HEK293 (cell line): ENCODE measurements at regions not wholly inside any gene's neighbourhood (a gene's known extent, or its start where the extent isn't known, plus 50 kb on each side); places are given as distances from the start of the nearest gene placed in this dataset.

Source experiments
- CTCF ChIP-seq: fragments of 450-650 bp; formaldehyde crosslinking; IDR thresholded peaks from 2 replicates; pipeline ENCODE4 v1.5.1; 2016; ENCODE audit warnings: missing biosample characterization, missing genetic modification characterization
- ELK4 ChIP-seq: IDR thresholded peaks from 2 replicates; pipeline ENCODE4 v1.6.1; 2011; ENCODE audit warnings: mild to moderate bottlenecking, low read depth, low read length, borderline replicate concordance
- KLF8 ChIP-seq: fragments of 450-650 bp; formaldehyde crosslinking; IDR thresholded peaks from 2 replicates; pipeline ENCODE4 v1.5.1; 2016; ENCODE audit warnings: missing biosample characterization, missing genetic modification characterization
- PATZ1 ChIP-seq: fragments of 450-650 bp; formaldehyde crosslinking; IDR thresholded peaks from 2 replicates; pipeline ENCODE4 v1.5.1; 2016; ENCODE audit warnings: missing biosample characterization, missing genetic modification characterization
- YY1 ChIP-seq: fragments of 450-650 bp; formaldehyde crosslinking; IDR thresholded peaks from 2 replicates; pipeline ENCODE4 v1.5.1; 2018; ENCODE audit warnings: missing biosample characterization, missing genetic modification characterization
- ZBTB1 ChIP-seq: fragments of 450-650 bp; formaldehyde crosslinking; IDR thresholded peaks from 2 replicates; pipeline ENCODE4 v1.5.1; 2016; ENCODE audit warnings: missing biosample characterization, missing genetic modification characterization
- ZBTB26 ChIP-seq: fragments of 450-650 bp; formaldehyde crosslinking; optimal IDR thresholded peaks from 2 replicates; pipeline ENCODE3; 2016; ENCODE audit warnings: missing biosample characterization, mild to moderate bottlenecking, missing genetic modification characterization
- ZNF837 ChIP-seq: fragments of 450-650 bp; formaldehyde crosslinking; IDR thresholded peaks from 2 replicates; pipeline ENCODE4 v1.5.1; 2016; ENCODE audit warnings: missing biosample characterization, missing genetic modification characterization
- ZSCAN16 ChIP-seq: fragments of 450-650 bp; formaldehyde crosslinking; IDR thresholded peaks from 2 replicates; pipeline ENCODE4 v1.5.1; 2016; ENCODE audit warnings: missing biosample characterization, missing genetic modification characterization

DNA sequence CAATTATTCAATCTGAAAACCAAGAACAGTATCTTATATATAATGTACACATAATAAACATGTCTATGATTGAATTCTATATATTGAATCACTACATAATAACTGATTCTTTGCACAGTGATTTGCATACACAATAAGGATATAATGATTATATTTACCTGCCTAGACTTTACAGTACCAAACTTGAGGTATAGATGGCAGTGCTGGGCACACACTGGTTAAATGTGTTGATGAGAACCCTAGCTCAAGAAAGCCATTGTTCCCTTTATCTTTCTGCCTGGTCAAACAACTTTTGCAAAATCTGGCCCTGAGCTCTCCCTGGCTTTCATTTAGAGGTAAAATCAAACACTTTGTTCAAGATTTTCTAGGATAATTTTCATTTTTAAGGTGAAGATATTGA is 697.7 kb downstream of the TUSC7 start:
- TF ChIP-seq CTCF (tag by site-specific recombination) = no peak
- no peak for TF ChIP-seq ELK4
- TF ChIP-seq ZNF837 (tag by site-specific recombination) = no peak
- no peak for TF ChIP-seq PATZ1 (tag by site-specific recombination)
- no peak for TF ChIP-seq ZBTB1
- no peak for TF ChIP-seq YY1 (tag by site-specific recombination)
- TF ChIP-seq ZBTB26 (tag by site-specific recombination) = no peak
- no peak for TF ChIP-seq ZSCAN16 (tag by site-specific recombination)
- no peak for TF ChIP-seq KLF8 (tag by site-specific recombination)
